Suppressor macrophage treated with lipopolysaccharide for 1 hour (primary cell): ENCODE measurements at regions not wholly inside any gene's neighbourhood (a gene's known extent, or its start where the extent isn't known, plus 50 kb on each side); places are given as distances from the start of the nearest gene placed in this dataset.
A peak's percentile ranks its signal among the peaks of the same experiment; 100 is the strongest.
"Not testable (repeated sequence)": the region's sequence is repeated elsewhere in the genome, so short reads cannot be mapped to it uniquely, and the experiment has no call there.

Source experiments
- DNase-seq, 3 donors: peaks; one replicate each; pipeline ENCODE4 v3.0.0-alpha.2; 2020 to 2022

- DNase-seq = no peak
Measured at GRCh38 chr10:29748109-29748650, 113.4 kb upstream of the SVIL start.

- no peak for DNase-seq
Measured at GRCh38 chr10:29746080-29746797, 111.5 kb upstream of the SVIL start.

DNA sequence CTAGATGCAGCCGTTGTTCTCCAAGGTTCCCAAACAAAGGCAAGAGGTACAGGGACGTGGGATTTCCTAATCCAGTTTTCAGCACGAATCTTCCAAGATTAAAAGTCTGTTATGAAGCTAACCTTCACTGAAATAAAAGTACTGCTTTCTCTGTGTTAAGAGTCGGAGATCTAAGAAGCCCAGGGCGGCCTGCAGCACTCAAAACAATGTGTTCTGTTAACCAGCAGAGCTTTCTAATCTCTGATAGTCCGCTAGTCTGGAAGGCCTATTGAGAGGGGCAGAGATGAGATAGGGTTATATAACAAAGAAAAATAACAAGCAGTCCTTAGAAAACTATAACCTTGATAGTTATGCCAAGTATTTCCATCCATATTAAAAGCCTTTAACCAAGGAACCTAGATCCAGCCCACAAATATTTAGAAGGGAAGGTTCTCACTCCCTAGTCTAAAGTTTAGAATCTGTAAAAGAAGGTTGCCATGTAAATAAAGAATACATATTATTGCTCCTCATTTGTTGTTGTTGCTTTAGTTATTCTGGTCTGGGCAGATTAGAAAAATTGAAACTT lies 106.3 kb upstream of the SVIL start:
- DNase-seq = no peak

- no peak for DNase-seq
Measured at GRCh38 chr10:29738341-29738740, 103.6 kb upstream of the SVIL start.

- no peak for DNase-seq
Measured at GRCh38 chr10:29737074-29737593, 102.4 kb upstream of the SVIL start.

DNA sequence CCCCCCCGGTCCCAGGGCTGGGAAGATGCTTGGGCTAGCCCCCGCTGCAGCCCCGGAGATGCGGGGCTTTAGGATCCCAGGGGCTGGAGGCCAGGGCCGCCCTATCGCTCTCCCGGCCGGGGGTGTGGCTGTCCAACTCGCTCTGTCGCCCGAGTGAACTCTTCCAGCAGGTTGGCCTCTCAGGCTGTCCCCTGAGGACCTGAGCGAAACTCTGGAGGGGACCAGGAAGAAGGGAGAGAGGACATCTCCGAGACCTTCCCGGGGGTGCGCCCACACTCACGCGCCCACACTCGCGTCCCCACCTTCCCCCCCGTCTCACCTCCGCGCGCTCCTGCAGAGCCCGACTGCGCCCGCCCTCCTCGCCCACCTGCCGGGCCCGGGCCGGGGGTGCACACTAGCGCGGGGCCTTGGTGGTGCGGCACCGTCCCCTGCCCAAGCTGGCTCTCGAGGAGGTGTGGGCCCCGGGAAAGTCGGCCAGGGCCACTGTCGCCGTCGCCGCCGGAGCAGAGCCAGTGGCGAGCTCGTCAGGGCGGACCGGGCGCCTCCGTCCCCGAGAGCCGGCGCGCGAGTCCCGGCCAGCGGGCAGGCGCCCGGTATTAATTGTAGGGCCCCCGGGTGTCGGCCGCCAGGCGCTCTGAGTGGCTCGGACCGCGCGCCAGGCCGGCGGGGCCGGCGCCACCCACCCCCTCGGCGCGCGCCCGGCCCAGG lies 101.7 kb upstream of the SVIL start:
- DNase-seq = peak; percentile 78 to 95 (median 88)

DNA sequence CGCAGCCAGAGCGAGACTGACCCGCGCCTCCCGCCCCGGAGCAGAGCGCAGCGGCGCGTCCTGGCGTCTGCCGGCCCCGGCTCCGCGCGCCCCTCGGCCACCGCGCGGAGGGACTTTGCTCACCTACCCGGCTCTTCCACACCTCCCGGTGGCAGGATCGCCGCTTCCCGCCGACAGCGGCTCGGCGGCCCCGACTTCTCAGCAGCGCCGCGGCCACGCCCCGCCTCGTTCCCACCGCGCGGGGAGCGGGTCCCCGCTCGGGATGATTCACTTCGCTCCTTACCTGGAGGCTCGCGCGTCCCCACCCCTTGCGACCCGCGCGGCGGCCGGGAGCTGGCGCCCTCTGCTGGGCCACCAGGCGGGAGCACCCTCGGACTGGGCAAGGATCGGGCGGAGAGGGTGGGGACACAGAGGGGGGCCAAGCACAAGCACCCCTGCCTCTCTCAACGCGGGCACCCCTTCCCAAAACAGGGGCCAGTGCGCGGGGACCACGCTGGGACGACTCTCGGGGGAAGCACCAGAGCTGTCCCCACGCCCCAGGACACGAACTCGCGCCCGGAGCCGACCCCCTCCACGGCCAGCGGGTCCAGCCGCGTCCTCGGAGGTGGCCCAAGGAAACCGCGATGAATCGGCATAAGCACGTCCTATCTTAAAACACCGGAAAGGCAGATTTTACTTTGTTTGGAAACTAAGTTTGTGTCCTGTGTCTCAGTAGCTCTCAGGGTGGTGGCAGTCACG lies 101.0 kb upstream of the SVIL start:
- DNase-seq = peak; percentile 78 to 89 (median 86)

GRCh38 chr10:29734962-29735627 lies 100.3 kb upstream of the SVIL start:
- DNase-seq = peak; percentile 92 to 95 (median 92)

DNA sequence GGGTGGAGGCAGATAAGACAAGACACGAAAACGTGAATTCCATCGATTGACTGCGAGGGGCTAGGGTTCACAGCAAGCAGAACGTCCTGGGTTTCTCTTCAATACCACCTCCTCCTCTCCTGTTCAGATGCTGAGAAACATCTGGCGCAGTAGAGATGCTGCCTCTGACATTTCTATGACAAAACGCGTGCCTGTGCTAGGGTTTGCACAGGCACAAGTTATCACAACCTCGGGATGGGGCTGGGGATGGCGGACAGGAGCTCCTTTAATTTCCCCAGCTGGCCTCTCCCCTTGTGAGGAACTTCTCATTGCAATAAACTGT lies 99.8 kb upstream of the SVIL start:
- no peak for DNase-seq

DNA sequence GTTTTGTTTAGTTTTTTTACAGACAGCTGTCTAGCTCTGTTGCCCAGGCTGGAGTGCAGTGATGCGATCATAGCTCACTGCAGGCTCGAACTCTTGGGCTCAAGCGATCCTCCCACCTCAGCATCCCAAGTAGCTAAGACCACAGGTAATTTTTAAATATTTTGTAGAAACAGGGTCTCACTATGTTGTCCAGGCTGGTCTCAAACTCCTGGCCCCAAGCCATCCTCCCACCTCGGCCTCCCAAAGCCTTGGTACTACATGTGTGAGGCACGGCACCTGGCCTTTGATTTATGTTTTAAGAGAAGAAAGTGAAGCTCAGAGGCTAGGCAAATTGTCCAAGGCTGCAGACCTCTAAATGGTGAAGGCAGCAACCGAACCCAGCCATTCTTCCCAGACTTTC lies 98.6 kb upstream of the SVIL start:
- no peak for DNase-seq

DNA sequence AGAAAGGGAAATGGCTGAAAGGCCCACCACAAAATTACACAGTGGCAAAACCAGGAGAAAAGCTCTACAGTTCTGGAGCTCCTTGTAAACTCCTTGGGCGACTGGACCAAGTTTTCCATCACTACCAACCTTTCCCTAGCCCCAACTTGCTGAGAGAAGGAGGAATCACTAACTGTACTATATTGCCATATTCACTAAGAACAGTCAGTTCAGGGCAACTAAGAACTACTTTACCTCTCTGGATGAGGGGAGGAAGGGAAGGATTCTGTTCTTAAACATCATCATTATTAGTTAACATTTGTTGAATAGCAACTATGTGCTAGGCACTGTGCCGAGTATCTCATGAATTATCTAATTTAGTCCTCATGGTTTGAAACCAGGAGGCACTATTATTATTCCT lies 98.1 kb upstream of the SVIL start:
- no peak for DNase-seq

GRCh38 chr10:29731760-29732159 lies 97.0 kb upstream of the SVIL start:
- DNase-seq = no peak

DNA sequence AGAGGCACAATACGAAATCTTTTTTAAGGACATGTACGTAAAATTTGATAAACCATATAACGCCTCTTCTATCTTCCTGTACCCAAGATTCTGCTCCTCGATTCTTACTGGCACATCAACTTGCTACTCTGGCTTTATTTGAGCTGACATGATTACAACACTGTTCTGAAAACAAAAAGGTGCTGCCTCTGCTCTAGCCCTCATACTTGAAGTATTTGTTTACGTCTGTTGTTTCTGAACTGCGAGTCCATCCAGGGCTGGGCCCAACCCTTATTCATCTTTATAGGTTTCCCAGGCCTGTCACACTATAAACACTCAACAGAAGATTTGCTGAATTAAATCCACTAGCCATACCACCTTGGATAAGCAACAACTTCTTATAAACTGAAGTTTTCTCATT lies 96.2 kb upstream of the SVIL start:
- no peak for DNase-seq

DNA sequence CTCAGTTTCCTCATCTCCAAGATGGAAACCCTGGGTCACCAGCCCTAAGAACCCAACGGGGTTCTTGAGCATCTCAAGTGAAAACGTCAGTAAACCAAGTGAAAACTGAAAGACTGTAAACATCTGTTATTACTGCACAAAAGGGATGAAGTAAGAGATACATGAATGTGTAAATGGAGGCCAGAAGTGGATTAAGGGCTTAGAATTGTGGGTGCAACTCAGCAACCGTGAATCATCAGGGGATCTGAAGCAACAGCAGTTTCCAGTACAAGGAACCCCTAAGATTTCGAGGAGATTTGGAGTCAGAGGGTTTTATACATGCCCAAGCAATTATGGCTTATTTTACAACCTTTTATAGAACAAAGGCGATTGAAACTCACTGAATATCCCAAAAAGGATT lies 95.7 kb upstream of the SVIL start:
- DNase-seq = no peak

DNA sequence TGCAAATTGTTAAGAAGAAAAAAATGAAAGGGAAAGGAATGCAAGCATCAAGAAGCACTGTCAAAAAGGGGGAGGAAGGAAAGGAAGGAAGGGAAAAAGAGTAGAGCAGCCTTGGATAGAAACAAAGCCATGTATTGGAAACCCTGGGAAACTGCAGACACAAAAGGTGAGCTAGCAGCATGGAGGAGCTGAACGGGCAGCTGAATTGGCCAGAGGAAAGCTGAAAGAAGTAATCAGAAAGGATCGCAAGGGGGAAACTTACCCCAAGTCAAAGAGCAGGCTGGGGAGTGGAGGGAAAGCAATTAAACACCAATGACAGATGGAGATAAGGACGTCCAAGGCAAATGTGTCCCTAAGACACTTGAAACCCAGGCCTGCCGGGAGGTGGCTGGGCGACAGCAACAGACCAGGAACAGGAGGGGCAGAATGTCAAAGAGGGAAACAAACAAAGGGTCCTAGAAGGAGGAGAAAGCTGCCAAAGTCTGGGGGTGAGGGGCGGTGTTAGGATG lies 93.8 kb upstream of the SVIL start:
- DNase-seq = no peak

GRCh38 chr10:29725927-29726326 lies 91.2 kb upstream of the SVIL start:
- DNase-seq = not testable (repeated sequence)

- DNase-seq = peak; percentile 54 to 68 (median 58)
Measured at GRCh38 chr10:29725133-29725720, 90.5 kb upstream of the SVIL start.

DNA sequence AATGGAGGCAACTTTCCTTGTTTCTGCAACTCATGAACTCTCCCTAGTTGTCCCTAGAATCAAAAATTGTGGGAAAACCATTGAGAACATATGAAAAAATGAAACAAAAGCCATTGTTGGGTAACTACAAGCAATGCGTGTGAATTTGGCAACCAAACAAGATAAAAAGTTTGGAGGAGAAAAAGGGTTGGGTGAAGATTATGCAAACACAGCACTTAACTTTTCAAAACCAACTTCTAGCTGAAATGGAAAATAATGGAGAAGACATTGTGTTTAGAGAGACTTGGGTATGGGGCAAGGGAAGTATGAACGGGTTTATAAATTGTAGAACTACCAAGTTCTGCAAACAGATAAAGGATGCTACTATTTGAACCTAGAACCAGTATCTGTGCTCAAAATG lies 89.0 kb upstream of the SVIL start:
- DNase-seq = no peak

DNA sequence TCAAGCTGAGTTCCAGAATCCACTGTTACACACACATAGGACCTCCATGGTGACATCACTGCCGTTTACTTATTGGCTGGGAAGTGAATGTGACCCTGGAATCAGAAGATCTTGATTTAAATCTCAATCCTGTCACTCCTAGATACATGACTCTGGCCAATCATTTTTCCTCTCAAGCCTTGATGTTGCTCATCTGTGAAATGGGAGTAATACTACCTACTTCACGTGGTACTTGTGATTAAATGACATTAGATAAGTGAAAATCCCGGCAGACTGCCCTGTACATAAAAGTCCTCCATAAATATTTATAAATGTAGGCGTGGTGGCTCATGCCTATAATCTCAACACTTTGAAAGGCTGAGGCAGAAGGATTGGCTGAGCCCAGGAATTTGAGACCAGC lies 88.0 kb upstream of the SVIL start:
- DNase-seq = no peak

DNA sequence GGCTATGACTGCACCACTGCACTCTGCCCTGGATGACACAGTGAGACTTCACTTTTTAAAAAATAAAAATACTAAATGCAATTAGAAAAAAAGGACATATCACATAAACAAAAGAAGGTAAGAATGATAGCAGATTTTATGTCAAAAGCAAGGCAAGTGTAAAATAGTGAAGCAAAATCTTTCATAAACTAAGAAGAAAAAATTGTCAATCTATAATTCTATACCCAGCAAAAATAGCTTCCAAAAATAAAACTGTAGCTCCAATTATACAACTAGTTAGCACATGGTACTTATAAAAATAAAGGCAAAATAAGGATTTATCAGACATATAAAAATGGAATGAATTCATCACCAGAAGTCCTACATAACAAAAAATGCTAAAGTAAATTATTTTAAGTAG lies 85.4 kb upstream of the SVIL start:
- no peak for DNase-seq

GRCh38 chr10:29719281-29719675 lies 84.5 kb upstream of the SVIL start:
- no peak for DNase-seq

DNA sequence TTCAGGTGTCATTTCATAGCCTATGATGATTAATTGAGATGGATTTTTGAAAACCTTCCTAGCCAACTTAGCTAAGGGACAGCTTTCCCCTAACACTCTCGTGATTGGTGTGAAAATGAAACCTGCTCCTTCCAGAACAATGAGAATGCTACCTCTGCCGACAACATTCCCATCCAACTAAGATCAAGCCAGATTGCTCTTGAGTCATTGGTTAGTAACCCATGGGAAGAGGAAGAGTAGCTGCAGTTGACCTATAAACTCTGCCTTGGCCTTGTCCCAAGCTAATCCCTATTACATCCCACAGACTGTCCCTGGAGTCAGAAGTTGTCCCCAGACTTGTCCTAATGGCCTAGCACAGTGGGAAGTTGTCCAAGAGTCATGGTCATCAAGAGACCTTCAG lies 80.5 kb upstream of the SVIL start:
- no peak for DNase-seq
